ENCODE measurements at regions not wholly inside any gene's neighbourhood (a gene's known extent, or its start where the extent isn't known, plus 50 kb on each side); places are given as distances from the start of the nearest gene placed in this dataset.
"Not testable (repeated sequence)": the region's sequence is repeated elsewhere in the genome, so short reads cannot be mapped to it uniquely, and the experiment has no call there.

GRCh38 chr1:100799954-100800612 is 80.5 kb downstream of the VCAM1 start:
- POLR2A ChIA-PET = no interaction called here
- peaks cover 8% of the 10 kb centered on the region; the same call in 1 of the 2 replicates for H3K4me1 ChIP-seq
- H3K36me3 Mint-ChIP-seq (ENCODE audit: insufficient read depth, unreplicated experiment) = no peaks in the 10 kb centered on the region
- H3K4me3 Mint-ChIP-seq (ENCODE audit: unreplicated experiment) = no peak overlapping the region
- TF ChIP-seq CTCF (IDR thresholded peaks at IDR 0.05; ENCODE audit: insufficient read depth in 1 of 2, low read depth in 1 of 2, low read length in 1 of 2, severe bottlenecking in 1 of 2, unreplicated experiment in 1 of 2) = no peak
- CTCF ChIA-PET = interaction anchor here (0.6 kb wide), 1 partner anchor 69 kb away, joined by 3 read pairs; no protein-coding TSS in a partner anchor
- no peak overlapping the region for H3K4me3 ChIP-seq (ENCODE audit: low read depth, low read length)
- no peak overlapping the region for H3K27ac Mint-ChIP-seq (ENCODE audit: unreplicated experiment)
- peak in 1 of 2 experiments; percentile 0 for DNase-seq
- no peaks in the 10 kb centered on the region for H3K4me1 Mint-ChIP-seq (ENCODE audit: low read depth, unreplicated experiment)
- peaks cover 6% of the 10 kb centered on the region for H3K27me3 Mint-ChIP-seq (ENCODE audit: insufficient read depth, unreplicated experiment)
- no peaks in the 10 kb centered on the region for H3K36me3 ChIP-seq (ENCODE audit: control insufficient read depth, insufficient read depth, low read length)
- no TSS peak for BruUV-seq (replicated peaks)
- no peaks in the 10 kb centered on the region for H3K9me3 ChIP-seq
- H3K27me3 ChIP-seq (replicated peaks; ENCODE audit: control insufficient read depth, insufficient read depth, low read length) = no peaks in the 10 kb centered on the region
- intact Hi-C loops (cut with micrococcal nuclease; ENCODE audit: unreplicated experiment) = no loop called here
- H3K9me3 Mint-ChIP-seq (ENCODE audit: unreplicated experiment) = no peaks in the 10 kb centered on the region

GRCh38 chr1:100801256-100801655 is 81.7 kb downstream of the VCAM1 start:
- BruUV-seq (replicated peaks); H3K36me3 Mint-ChIP-seq (ENCODE audit: insufficient read depth, unreplicated experiment); H3K4me3 ChIP-seq (ENCODE audit: low read depth, low read length); intact Hi-C loops (cut with micrococcal nuclease; ENCODE audit: unreplicated experiment); H3K36me3 ChIP-seq (ENCODE audit: control insufficient read depth, insufficient read depth, low read length); H3K27ac Mint-ChIP-seq (ENCODE audit: unreplicated experiment); DNase-seq; H3K9me3 Mint-ChIP-seq (ENCODE audit: unreplicated experiment); H3K27me3 ChIP-seq (replicated peaks; ENCODE audit: control insufficient read depth, insufficient read depth, low read length); H3K4me1 Mint-ChIP-seq (ENCODE audit: low read depth, unreplicated experiment); CTCF ChIA-PET; H3K27me3 Mint-ChIP-seq (ENCODE audit: insufficient read depth, unreplicated experiment); H3K9me3 ChIP-seq; H3K4me3 Mint-ChIP-seq (ENCODE audit: unreplicated experiment); POLR2A ChIA-PET; H3K4me1 ChIP-seq: not testable (repeated sequence)

- CTCF ChIA-PET; H3K27me3 Mint-ChIP-seq (ENCODE audit: insufficient read depth, unreplicated experiment); H3K36me3 ChIP-seq (ENCODE audit: control insufficient read depth, insufficient read depth, low read length); POLR2A ChIA-PET; H3K4me3 Mint-ChIP-seq (ENCODE audit: unreplicated experiment); H3K4me1 Mint-ChIP-seq (ENCODE audit: low read depth, unreplicated experiment); H3K4me3 ChIP-seq (ENCODE audit: low read depth, low read length); H3K36me3 Mint-ChIP-seq (ENCODE audit: insufficient read depth, unreplicated experiment); H3K27me3 ChIP-seq (replicated peaks; ENCODE audit: control insufficient read depth, insufficient read depth, low read length); H3K9me3 Mint-ChIP-seq (ENCODE audit: unreplicated experiment); BruUV-seq (replicated peaks); H3K4me1 ChIP-seq; DNase-seq; H3K27ac Mint-ChIP-seq (ENCODE audit: unreplicated experiment); intact Hi-C loops (cut with micrococcal nuclease; ENCODE audit: unreplicated experiment); H3K9me3 ChIP-seq: not testable (repeated sequence)
Observed at GRCh38 chr1:100803280-100803679, 83.7 kb downstream of the VCAM1 start.

- no peaks in the 10 kb centered on the region for H3K4me1 ChIP-seq
- no peaks in the 10 kb centered on the region for H3K36me3 ChIP-seq (ENCODE audit: control insufficient read depth, insufficient read depth, low read length)
- Mint-ChIP-seq H3K4me3 (ENCODE audit: unreplicated experiment) (no peak overlapping the region), H3K36me3 (ENCODE audit: insufficient read depth, unreplicated experiment) (no peaks in the 10 kb centered on the region), H3K27me3 (ENCODE audit: insufficient read depth, unreplicated experiment) (peaks cover 7% of the 10 kb centered on the region), H3K4me1 (ENCODE audit: low read depth, unreplicated experiment) (no peaks in the 10 kb centered on the region), H3K9me3 (ENCODE audit: unreplicated experiment) (no peaks in the 10 kb centered on the region), H3K27ac (ENCODE audit: unreplicated experiment) (no peak overlapping the region)
- TF ChIP-seq CTCF (IDR thresholded peaks at IDR 0.05; ENCODE audit: insufficient read depth in 1 of 2, low read depth in 1 of 2, low read length in 1 of 2, severe bottlenecking in 1 of 2, unreplicated experiment in 1 of 2) = no peak
- intact Hi-C loops (cut with micrococcal nuclease; ENCODE audit: unreplicated experiment) = no loop called here
- no peaks in the 10 kb centered on the region for H3K9me3 ChIP-seq
- no peak overlapping the region for H3K4me3 ChIP-seq (ENCODE audit: low read depth, low read length)
- H3K27me3 ChIP-seq (replicated peaks; ENCODE audit: control insufficient read depth, insufficient read depth, low read length) = no peaks in the 10 kb centered on the region
- CTCF ChIA-PET = no interaction called here
- DNase-seq = no peak
- POLR2A ChIA-PET = no interaction called here
- BruUV-seq (replicated peaks) = no TSS peak
Observed at GRCh38 chr1:100806601-100807000, 87.1 kb downstream of the VCAM1 start.
